HepG2 (cell line): ENCODE measurements at regions not wholly inside any gene's neighbourhood (a gene's known extent, or its start where the extent isn't known, plus 50 kb on each side); places are given as distances from the start of the nearest gene placed in this dataset.
"Not testable (repeated sequence)": the region's sequence is repeated elsewhere in the genome, so short reads cannot be mapped to it uniquely, and the experiment has no call there.

Source experiments
- ATAC-seq: fragments of 200-7000 bp; cut with Tn5 transposase; 3 replicates; pipeline ENCODE4 v1.9.1; 2020; ENCODE audit warnings: mild to moderate bottlenecking, moderate library complexity
- BruUV-seq: library from RNA; stranded (reverse); fragments of 400-500 nt; replicated peaks from 2 replicates; lab custom pipeline; 2021; lab: Mats Ljungman, UMichigan
- CTCF ChIA-PET: fragments of 300-600 bp; formaldehyde crosslinking; extraction: SDS; loops from one replicate; lab custom pipeline; 2021; ENCODE audit warnings: low total read pairs, inconsistent platforms, low intra/inter-chr PET ratio; lab: Yijun Ruan, JAX
- POLR2A ChIA-PET: fragments of 350-600 bp; sonication (Branson Sonifier 250); formaldehyde crosslinking; loops from one replicate; lab custom pipeline; 2020; ENCODE audit warnings: antibody characterized with exemption, inconsistent platforms; lab: Yijun Ruan, JAX
- DNase-seq: peaks from one replicate; pipeline ENCODE4 v3.0.0-alpha.2; 2015; ENCODE audit warnings: low spot score
- FAIRE-seq: peaks from 3 replicates; lab custom pipeline; 2011; peaks lifted over from hg19 to GRCh38; lab: Jason Lieb, UNC
- H2AFZ ChIP-seq: one replicate; pipeline ENCODE4 v1.6.1; 2011; ENCODE audit warnings: low read length, inconsistent platforms
- H3K27ac ChIP-seq: fragments of 300-600 bp; 3 replicates; pipeline ENCODE4 v1.8.0; 2011; ENCODE audit warnings: mixed run types, mild to moderate bottlenecking, mixed read lengths, low read length, inconsistent platforms; ENCODE audit not compliant: insufficient read depth; ENCODE audit errors: extremely low read length
- H3K27me3 ChIP-seq, 2 experiments: fragments of 200-600 bp in 1 of 2; 2 replicates in 1 of 2; 3 replicates in 1 of 2; pipeline versions ENCODE4 v1.6.0 to v1.8.0; 2011; ENCODE audit warnings: low read length in 2 of 2, mild to moderate bottlenecking in 2 of 2, moderate library complexity in 2 of 2, inconsistent platforms in 1 of 2; ENCODE audit not compliant: insufficient read depth in 2 of 2, control insufficient read depth in 1 of 2
- H3K36me3 ChIP-seq, 2 experiments: fragments of 200-600 bp in 1 of 2; replicated peaks in 1 of 2; 2 replicates in 1 of 2; 3 replicates in 1 of 2; pipeline versions ENCODE4 v1.5.1 to v1.8.0; 2011; ENCODE audit warnings: low read length in 2 of 2, inconsistent platforms in 1 of 2; ENCODE audit not compliant: insufficient read depth in 2 of 2, control insufficient read depth in 1 of 2
- H3K4me1 ChIP-seq: 2 replicates; pipeline ENCODE4 v1.5.1; 2012; ENCODE audit warnings: low read length, inconsistent platforms; ENCODE audit not compliant: insufficient read depth
- H3K4me2 ChIP-seq: 2 replicates; pipeline ENCODE4 v1.6.0; 2011; ENCODE audit warnings: low read depth, low read length, inconsistent platforms
- H3K4me3 ChIP-seq, 3 experiments: fragments of 200-600 bp in 1 of 3; sonication (generic), shearing (Covaris generic) in 1 of 3; replicated peaks in 1 of 3; 2 replicates each; pipeline ENCODE4 v1.5.1; 2011 to 2016; ENCODE audit warnings: low read length in 3 of 3, inconsistent platforms in 2 of 3, low read depth in 2 of 3, mild to moderate bottlenecking in 2 of 3, control low read depth in 1 of 3, mixed read lengths in 1 of 3; ENCODE audit not compliant: insufficient read depth in 1 of 3
- H3K79me2 ChIP-seq: one replicate; pipeline ENCODE4 v1.6.1; 2011; ENCODE audit warnings: low read length, inconsistent platforms; ENCODE audit not compliant: insufficient read depth
- H3K9ac ChIP-seq: 2 replicates; pipeline ENCODE4 v1.6.0; 2011; ENCODE audit warnings: mild to moderate bottlenecking, low read depth, low read length, inconsistent platforms; ENCODE audit not compliant: insufficient read depth
- H3K9me3 ChIP-seq: 2 replicates; pipeline ENCODE4 v1.5.1; 2012; ENCODE audit warnings: mild to moderate bottlenecking, low read length
- H4K20me1 ChIP-seq: 2 replicates; pipeline ENCODE4 v1.6.0; 2011; ENCODE audit warnings: inconsistent platforms, mild to moderate bottlenecking, low read length, moderate library complexity; ENCODE audit not compliant: insufficient read depth
- MLXIP ChIP-seq: sonication (generic); formaldehyde crosslinking; IDR thresholded peaks from 2 replicates; pipeline ENCODE4 v1.9.0; 2021; ENCODE audit warnings: missing genetic modification reagents, borderline replicate concordance
- ONECUT2 ChIP-seq: sonication (generic); formaldehyde crosslinking; IDR thresholded peaks from 2 replicates; pipeline ENCODE4 v1.4.0; 2020; ENCODE audit warnings: missing genetic modification reagents
- SAFB2 ChIP-seq: sonication (generic); formaldehyde crosslinking; IDR thresholded peaks from 2 replicates; pipeline ENCODE4 v1.5.1; 2020; ENCODE audit warnings: missing genetic modification reagents, low read depth, mild to moderate bottlenecking, borderline replicate concordance
- TOPORS ChIP-seq: sonication (generic); formaldehyde crosslinking; IDR thresholded peaks from 2 replicates; pipeline ENCODE4 v1.8.0; 2023; ENCODE audit warnings: mild to moderate bottlenecking, missing genetic modification reagents
- WIZ ChIP-seq: sonication (generic); formaldehyde crosslinking; IDR thresholded peaks from 2 replicates; pipeline ENCODE4 v1.5.1; 2020; ENCODE audit warnings: mild to moderate bottlenecking, missing genetic modification reagents
- ZMAT3 ChIP-seq: sonication (generic); formaldehyde crosslinking; conservative IDR thresholded peaks from 2 replicates; pipeline ENCODE4 v1.7.0; 2021; ENCODE audit warnings: missing genetic modification reagents
- ZNF17 ChIP-seq: sonication (generic); formaldehyde crosslinking; IDR thresholded peaks from 2 replicates; pipeline ENCODE4 v1.5.0; 2020; ENCODE audit warnings: mild to moderate bottlenecking, missing genetic modification reagents
- ZNF670 ChIP-seq: sonication (generic); formaldehyde crosslinking; IDR thresholded peaks from 2 replicates; pipeline ENCODE4 v1.8.0; 2022; ENCODE audit warnings: mild to moderate bottlenecking, missing genetic modification reagents, borderline replicate concordance
- WGBS: methylation state at CpG from one replicate; pipeline ENCODE4 v1.1.6; 2017; ENCODE audit warnings: low lambda C conversion rate; 5-methylcytosine and 5-hydroxymethylcytosine counted together
- in situ Hi-C: cut with HindIII; loops from 2 replicates; pipeline ENCODE4 v1.10.0; 2017; ENCODE audit warnings: low pct_unique_long_range_greater_than_20kb; ENCODE audit not compliant: extremely low pct_ligation_motif_present
- intact Hi-C: fragments of 100-400 bp; cut with micrococcal nuclease; formaldehyde crosslinking; loops from one replicate; pipeline ENCODE4 v1.10.0; 2022; ENCODE audit not compliant: unreplicated experiment
- TF ChIP-seq, protein P1 (sequence below): sonication (generic); formaldehyde crosslinking; IDR thresholded peaks from 2 replicates; pipeline ENCODE4 v1.5.0; 2020; ENCODE audit warnings: mild to moderate bottlenecking, missing genetic modification reagents
- TF ChIP-seq, protein P2 (sequence below): sonication (generic); formaldehyde crosslinking; conservative IDR thresholded peaks from 2 replicates; pipeline ENCODE4 v1.4.0; 2020; ENCODE audit warnings: mild to moderate bottlenecking, missing genetic modification reagents, moderate library complexity

GRCh38 chrX:26914232-26914631 lies 548.9 kb downstream of the PPP4R3C start:
- Histone ChIP-seq H3K4me3 (no peak overlapping the region), H3K27me3 (no peaks in the 10 kb centered on the region), H3K36me3 (no peaks in the 10 kb centered on the region), H3K9me3 (no peaks in the 10 kb centered on the region), H4K20me1 (no peaks in the 10 kb centered on the region), H3K27ac (no peak overlapping the region), H2AFZ (no peak overlapping the region), H3K4me1 (no peaks in the 10 kb centered on the region), H3K79me2 (no peaks in the 10 kb centered on the region), H3K4me2 (no peak overlapping the region), H3K9ac (no peak overlapping the region)
- DNase-seq (no peak), FAIRE-seq (no peak), ATAC-seq (no peak)
- POLR2A ChIA-PET = no interaction called here
- in situ Hi-C loops = no loop called here
- BruUV-seq = no TSS peak
- 2% methylated on average over 2 of the region's 2 CpGs for WGBS
- intact Hi-C loops = no loop called here
- CTCF ChIA-PET = no interaction called here
- TF ChIP-seq, protein P1, sequence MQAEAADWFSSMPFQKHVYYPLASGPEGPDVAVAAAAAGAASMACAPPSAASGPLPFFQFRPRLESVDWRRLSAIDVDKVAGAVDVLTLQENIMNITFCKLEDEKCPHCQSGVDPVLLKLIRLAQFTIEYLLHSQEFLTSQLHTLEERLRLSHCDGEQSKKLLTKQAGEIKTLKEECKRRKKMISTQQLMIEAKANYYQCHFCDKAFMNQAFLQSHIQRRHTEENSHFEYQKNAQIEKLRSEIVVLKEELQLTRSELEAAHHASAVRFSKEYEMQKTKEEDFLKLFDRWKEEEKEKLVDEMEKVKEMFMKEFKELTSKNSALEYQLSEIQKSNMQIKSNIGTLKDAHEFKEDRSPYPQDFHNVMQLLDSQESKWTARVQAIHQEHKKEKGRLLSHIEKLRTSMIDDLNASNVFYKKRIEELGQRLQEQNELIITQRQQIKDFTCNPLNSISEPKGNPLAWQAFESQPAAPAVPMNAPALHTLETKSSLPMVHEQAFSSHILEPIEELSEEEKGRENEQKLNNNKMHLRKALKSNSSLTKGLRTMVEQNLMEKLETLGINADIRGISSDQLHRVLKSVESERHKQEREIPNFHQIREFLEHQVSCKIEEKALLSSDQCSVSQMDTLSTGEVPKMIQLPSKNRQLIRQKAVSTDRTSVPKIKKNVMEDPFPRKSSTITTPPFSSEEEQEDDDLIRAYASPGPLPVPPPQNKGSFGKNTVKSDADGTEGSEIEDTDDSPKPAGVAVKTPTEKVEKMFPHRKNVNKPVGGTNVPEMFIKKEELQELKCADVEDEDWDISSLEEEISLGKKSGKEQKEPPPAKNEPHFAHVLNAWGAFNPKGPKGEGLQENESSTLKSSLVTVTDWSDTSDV (CRISPR knock-in tag) = no peak
- TF ChIP-seq ZNF17 = no peak
- TF ChIP-seq ZMAT3 (CRISPR knock-in tag) = no peak
- TF ChIP-seq ZNF670 (CRISPR knock-in tag) = no peak
- TF ChIP-seq TOPORS (CRISPR knock-in tag) = no peak
- TF ChIP-seq ONECUT2 (CRISPR knock-in tag) = no peak
- TF ChIP-seq MLXIP (CRISPR knock-in tag) = no peak
- TF ChIP-seq SAFB2 = no peak
- TF ChIP-seq WIZ (CRISPR knock-in tag) = no peak
- TF ChIP-seq, protein P2, sequence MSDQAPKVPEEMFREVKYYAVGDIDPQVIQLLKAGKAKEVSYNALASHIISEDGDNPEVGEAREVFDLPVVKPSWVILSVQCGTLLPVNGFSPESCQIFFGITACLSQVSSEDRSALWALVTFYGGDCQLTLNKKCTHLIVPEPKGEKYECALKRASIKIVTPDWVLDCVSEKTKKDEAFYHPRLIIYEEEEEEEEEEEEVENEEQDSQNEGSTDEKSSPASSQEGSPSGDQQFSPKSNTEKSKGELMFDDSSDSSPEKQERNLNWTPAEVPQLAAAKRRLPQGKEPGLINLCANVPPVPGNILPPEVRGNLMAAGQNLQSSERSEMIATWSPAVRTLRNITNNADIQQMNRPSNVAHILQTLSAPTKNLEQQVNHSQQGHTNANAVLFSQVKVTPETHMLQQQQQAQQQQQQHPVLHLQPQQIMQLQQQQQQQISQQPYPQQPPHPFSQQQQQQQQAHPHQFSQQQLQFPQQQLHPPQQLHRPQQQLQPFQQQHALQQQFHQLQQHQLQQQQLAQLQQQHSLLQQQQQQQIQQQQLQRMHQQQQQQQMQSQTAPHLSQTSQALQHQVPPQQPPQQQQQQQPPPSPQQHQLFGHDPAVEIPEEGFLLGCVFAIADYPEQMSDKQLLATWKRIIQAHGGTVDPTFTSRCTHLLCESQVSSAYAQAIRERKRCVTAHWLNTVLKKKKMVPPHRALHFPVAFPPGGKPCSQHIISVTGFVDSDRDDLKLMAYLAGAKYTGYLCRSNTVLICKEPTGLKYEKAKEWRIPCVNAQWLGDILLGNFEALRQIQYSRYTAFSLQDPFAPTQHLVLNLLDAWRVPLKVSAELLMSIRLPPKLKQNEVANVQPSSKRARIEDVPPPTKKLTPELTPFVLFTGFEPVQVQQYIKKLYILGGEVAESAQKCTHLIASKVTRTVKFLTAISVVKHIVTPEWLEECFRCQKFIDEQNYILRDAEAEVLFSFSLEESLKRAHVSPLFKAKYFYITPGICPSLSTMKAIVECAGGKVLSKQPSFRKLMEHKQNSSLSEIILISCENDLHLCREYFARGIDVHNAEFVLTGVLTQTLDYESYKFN (CRISPR knock-in tag) = no peak

DNA sequence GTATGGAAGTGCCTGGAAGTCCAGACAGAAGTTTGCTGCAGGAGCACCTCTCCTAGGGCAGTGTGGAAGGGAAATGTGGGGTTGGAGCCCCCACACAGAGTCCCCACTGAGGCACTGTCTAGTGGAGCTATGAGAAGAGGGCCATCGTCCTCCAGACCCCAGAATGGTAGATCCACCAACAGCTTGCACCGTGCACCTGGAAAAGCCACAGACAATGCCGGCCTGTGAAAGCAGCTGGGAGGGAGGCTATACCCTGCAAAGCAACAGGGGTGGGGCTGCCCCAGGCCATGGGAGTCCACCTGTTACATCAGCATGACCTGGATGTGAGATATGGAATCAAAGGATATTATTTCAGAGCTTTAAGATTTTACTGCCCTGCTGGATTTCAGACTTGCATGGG lies 551.4 kb downstream of the PPP4R3C start:
- intact Hi-C loops, in situ Hi-C loops, ATAC-seq, H3K9me3 ChIP-seq, CTCF ChIA-PET, H2AFZ ChIP-seq, H3K27ac ChIP-seq, POLR2A ChIA-PET, H3K79me2 ChIP-seq, H3K36me3 ChIP-seq, H3K27me3 ChIP-seq, DNase-seq, H4K20me1 ChIP-seq, BruUV-seq, FAIRE-seq, H3K9ac ChIP-seq, H3K4me1 ChIP-seq, H3K4me2 ChIP-seq, H3K4me3 ChIP-seq: not testable (repeated sequence)
- WGBS = 20% methylated on average over 1 of the region's 3 CpGs
